HG03108 (cell line): ENCODE measurements at regions not wholly inside any gene's neighbourhood (a gene's known extent, or its start where the extent isn't known, plus 50 kb on each side); places are given as distances from the start of the nearest gene placed in this dataset.

ENCODE experiments used
- ATAC-seq: cut with Tn5 transposase; IDR thresholded peaks from one replicate; pipeline ENCODE4 v1.9.1; 2021; ENCODE audit warnings: moderate library complexity; ENCODE audit not compliant: unreplicated experiment

- ATAC-seq = no peak
These were observed 230.0 kb downstream of the ALDH8A1 start for GRCh38 chr6:134719911-134720310.

- ATAC-seq = no peak
These were observed 230.6 kb downstream of the ALDH8A1 start for GRCh38 chr6:134719286-134719685.

GRCh38 chr6:134714679-134715078 is 235.2 kb downstream of the ALDH8A1 start:
- no peak for ATAC-seq

- ATAC-seq = no peak
These were observed 235.8 kb downstream of the ALDH8A1 start for GRCh38 chr6:134714113-134714512.

GRCh38 chr6:134712311-134712710 is 237.6 kb downstream of the ALDH8A1 start:
- no peak for ATAC-seq

- ATAC-seq = no peak
These were observed 241.8 kb downstream of the ALDH8A1 start for GRCh38 chr6:134708079-134708478.

- ATAC-seq = no peak
These were observed 242.4 kb downstream of the ALDH8A1 start for GRCh38 chr6:134707342-134708031.

GRCh38 chr6:134706806-134707205 is 243.1 kb downstream of the ALDH8A1 start:
- ATAC-seq = no peak

- no peak for ATAC-seq
These were observed 243.7 kb downstream of the ALDH8A1 start for GRCh38 chr6:134706153-134706552.

GRCh38 chr6:134703206-134703605 is 246.7 kb downstream of the ALDH8A1 start:
- no peak for ATAC-seq

- ATAC-seq = no peak
These were observed 247.6 kb downstream of the ALDH8A1 start for GRCh38 chr6:134702279-134702678.

GRCh38 chr6:134701301-134701700 is 248.6 kb downstream of the ALDH8A1 start:
- ATAC-seq = no peak

- ATAC-seq = no peak
These were observed 251.7 kb downstream of the ALDH8A1 start for GRCh38 chr6:134698228-134698627.

- no peak for ATAC-seq
These were observed 257.9 kb downstream of the ALDH8A1 start for GRCh38 chr6:134692008-134692407.

GRCh38 chr6:134691180-134691579 is 258.7 kb downstream of the ALDH8A1 start:
- ATAC-seq = no peak

- ATAC-seq = no peak
These were observed 259.9 kb downstream of the ALDH8A1 start for GRCh38 chr6:134690048-134690447.

GRCh38 chr6:134689641-134690040 is 260.3 kb downstream of the ALDH8A1 start:
- no peak for ATAC-seq

- ATAC-seq = no peak
These were observed 260.7 kb downstream of the ALDH8A1 start for GRCh38 chr6:134689177-134689576.

- no peak for ATAC-seq
These were observed 263.8 kb downstream of the ALDH8A1 start for GRCh38 chr6:134686071-134686470.

GRCh38 chr6:134684423-134684795 is 265.5 kb downstream of the ALDH8A1 start:
- no peak for ATAC-seq

- no peak for ATAC-seq
These were observed 266.0 kb downstream of the ALDH8A1 start for GRCh38 chr6:134683783-134684422.

GRCh38 chr6:134680433-134680832 is 269.5 kb downstream of the ALDH8A1 start:
- no peak for ATAC-seq

- ATAC-seq = no peak
These were observed 269.9 kb downstream of the ALDH8A1 start for GRCh38 chr6:134680021-134680420.
